Activated naive CD8-positive, alpha-beta T cell treated with anti-CD3 and anti-CD28 coated beads, Interleukin-2, amount 10 ng/mL, durations not matched to agents 7 days and 5 days (primary cell): ENCODE measurements at regions not wholly inside any gene's neighbourhood (a gene's known extent, or its start where the extent isn't known, plus 50 kb on each side); places are given as distances from the start of the nearest gene placed in this dataset.
"Not testable (repeated sequence)": the region's sequence is repeated elsewhere in the genome, so short reads cannot be mapped to it uniquely, and the experiment has no call there.

Experiments used
- ATAC-seq: fragments of 150-1000 bp; cut with Tn5 transposase; one replicate; pipeline ENCODE4 v1.10.0; 2021; ENCODE audit warnings: low read depth, moderate library complexity
- POLR2A ChIA-PET: fragments of 350-600 bp; sonication (Branson Sonifier 250); formaldehyde crosslinking; loops from one replicate; lab custom pipeline; 2021; ENCODE audit warnings: antibody characterized with exemption; lab: Charles Lee
- DNase-seq: peaks from one replicate; pipeline ENCODE4 v3.0.0; 2021
- H3K27ac Mint-ChIP-seq: one replicate; pipeline ENCODE4 v1.8.0; 2022; ENCODE audit warnings: mild to moderate bottlenecking, mixed read lengths
- H3K27me3 Mint-ChIP-seq: one replicate; pipeline ENCODE4 v1.8.0; 2022; ENCODE audit warnings: mild to moderate bottlenecking, moderate library complexity, mixed read lengths
- H3K36me3 Mint-ChIP-seq: one replicate; pipeline ENCODE4 v1.8.0; 2021; ENCODE audit warnings: mild to moderate bottlenecking, mixed read lengths
- H3K4me1 Mint-ChIP-seq: one replicate; pipeline ENCODE4 v1.8.0; 2021; ENCODE audit warnings: mixed read lengths
- H3K4me3 Mint-ChIP-seq: one replicate; pipeline ENCODE4 v1.8.0; 2022; ENCODE audit warnings: mild to moderate bottlenecking, moderate library complexity, mixed read lengths
- H3K9me3 Mint-ChIP-seq: one replicate; pipeline ENCODE4 v1.8.0; 2021; ENCODE audit warnings: mixed read lengths

GRCh38 chr2:216768908-216769411, 73.6 kb upstream of the IGFBP5 start:
- Mint-ChIP-seq H3K4me3 (no peak overlapping the region), H3K27ac (no peak overlapping the region), H3K27me3 (peaks cover 29% of the 10 kb centered on the region), H3K9me3 (peaks cover 2% of the 10 kb centered on the region), H3K36me3 (no peaks in the 10 kb centered on the region), H3K4me1 (peaks cover 6% of the 10 kb centered on the region)
- no peak for ATAC-seq
- POLR2A ChIA-PET, result no interaction called here
- DNase-seq, result no peak

- H3K9me3 Mint-ChIP-seq, result no peaks in the 10 kb centered on the region
- ATAC-seq, result no peak
Observed at GRCh38 chr2:216765761-216766262, 70.5 kb upstream of the IGFBP5 start.

GRCh38 chr2:216763396-216763795, 68.0 kb upstream of the IGFBP5 start:
- H3K27me3 Mint-ChIP-seq, result peaks cover 23% of the 10 kb centered on the region
- H3K4me3 Mint-ChIP-seq, result no peak overlapping the region
- H3K36me3 Mint-ChIP-seq, result no peaks in the 10 kb centered on the region
- H3K9me3 Mint-ChIP-seq, result no peaks in the 10 kb centered on the region
- ATAC-seq (no peak), DNase-seq (no peak)
- peaks cover 3% of the 10 kb centered on the region for H3K4me1 Mint-ChIP-seq
- no peak overlapping the region for H3K27ac Mint-ChIP-seq
- POLR2A ChIA-PET, result no interaction called here

More at GRCh38 chr2:216765761-216766262, 70.5 kb upstream of the IGFBP5 start:
- Mint-ChIP-seq H3K36me3 (no peaks in the 10 kb centered on the region), H3K27me3 (peaks cover 21% of the 10 kb centered on the region), H3K27ac (no peak overlapping the region), H3K4me3 (no peak overlapping the region), H3K4me1 (peaks cover 3% of the 10 kb centered on the region)
- POLR2A ChIA-PET, result interaction anchor here (0.5 kb wide), 1 partner anchor 114 kb away, joined by 3 read pairs; no protein-coding TSS in a partner anchor
- DNase-seq, result no peak

GRCh38 chr2:216761809-216762208, 66.5 kb upstream of the IGFBP5 start:
- Mint-ChIP-seq H3K4me1 (peaks cover 3% of the 10 kb centered on the region), H3K27me3 (peaks cover 17% of the 10 kb centered on the region)

GRCh38 chr2:216761133-216761532, 65.8 kb upstream of the IGFBP5 start:
- Mint-ChIP-seq H3K27ac (no peak overlapping the region), H3K4me3 (no peak overlapping the region), H3K4me1 (peaks cover 3% of the 10 kb centered on the region), H3K27me3 (peaks cover 17% of the 10 kb centered on the region), H3K9me3 (no peaks in the 10 kb centered on the region), H3K36me3 (no peaks in the 10 kb centered on the region)
- ATAC-seq (no peak), DNase-seq (no peak)
- POLR2A ChIA-PET, result no interaction called here

More at GRCh38 chr2:216761809-216762208, 66.5 kb upstream of the IGFBP5 start:
- ATAC-seq (no peak), DNase-seq (no peak)
- Mint-ChIP-seq H3K27ac (no peak overlapping the region), H3K9me3 (no peaks in the 10 kb centered on the region), H3K36me3 (no peaks in the 10 kb centered on the region), H3K4me3 (no peak overlapping the region)
- POLR2A ChIA-PET, result no interaction called here

GRCh38 chr2:216758256-216759155, 63.2 kb upstream of the IGFBP5 start:
- H3K9me3 Mint-ChIP-seq, result no peaks in the 10 kb centered on the region
- H3K27me3 Mint-ChIP-seq, result peaks cover 8% of the 10 kb centered on the region

GRCh38 chr2:216757532-216757931, 62.2 kb upstream of the IGFBP5 start:
- no peak for DNase-seq
- ATAC-seq, result no peak
- Mint-ChIP-seq H3K27me3 (peaks cover 8% of the 10 kb centered on the region), H3K27ac (no peak overlapping the region), H3K4me1 (no peaks in the 10 kb centered on the region), H3K36me3 (no peaks in the 10 kb centered on the region), H3K9me3 (no peaks in the 10 kb centered on the region), H3K4me3 (no peak overlapping the region)
- POLR2A ChIA-PET, result no interaction called here

More at GRCh38 chr2:216758256-216759155, 63.2 kb upstream of the IGFBP5 start:
- Mint-ChIP-seq H3K4me1 (no peaks in the 10 kb centered on the region), H3K27ac (no peak overlapping the region), H3K36me3 (no peaks in the 10 kb centered on the region), H3K4me3 (no peak overlapping the region)
- POLR2A ChIA-PET, result no interaction called here
- DNase-seq (no peak), ATAC-seq (no peak)

GRCh38 chr2:216756435-216756834, 61.1 kb upstream of the IGFBP5 start:
- no peak overlapping the region for H3K27ac Mint-ChIP-seq
- H3K36me3 Mint-ChIP-seq, result no peaks in the 10 kb centered on the region
- no peaks in the 10 kb centered on the region for H3K9me3 Mint-ChIP-seq
- H3K27me3 Mint-ChIP-seq, result peaks cover 16% of the 10 kb centered on the region
- no peak for ATAC-seq
- no peak for DNase-seq
- no peak overlapping the region for H3K4me3 Mint-ChIP-seq
- POLR2A ChIA-PET, result no interaction called here
- H3K4me1 Mint-ChIP-seq, result no peaks in the 10 kb centered on the region

GRCh38 chr2:216754812-216755211, 59.5 kb upstream of the IGFBP5 start:
- peaks cover 31% of the 10 kb centered on the region for H3K27me3 Mint-ChIP-seq
- H3K4me3 Mint-ChIP-seq, result no peak overlapping the region
- DNase-seq (no peak), ATAC-seq (no peak)
- no peaks in the 10 kb centered on the region for H3K36me3 Mint-ChIP-seq
- H3K4me1 Mint-ChIP-seq, result no peaks in the 10 kb centered on the region
- no peak overlapping the region for H3K27ac Mint-ChIP-seq
- POLR2A ChIA-PET, result no interaction called here
- no peaks in the 10 kb centered on the region for H3K9me3 Mint-ChIP-seq

GRCh38 chr2:216754336-216754735, 59.0 kb upstream of the IGFBP5 start:
- H3K4me1 Mint-ChIP-seq, result no peaks in the 10 kb centered on the region
- no peaks in the 10 kb centered on the region for H3K36me3 Mint-ChIP-seq
- no peaks in the 10 kb centered on the region for H3K9me3 Mint-ChIP-seq
- DNase-seq (no peak), ATAC-seq (no peak)
- peaks cover 36% of the 10 kb centered on the region for H3K27me3 Mint-ChIP-seq
- H3K27ac Mint-ChIP-seq, result no peak overlapping the region
- no peak overlapping the region for H3K4me3 Mint-ChIP-seq
- POLR2A ChIA-PET, result no interaction called here

GRCh38 chr2:216752855-216753505, 57.6 kb upstream of the IGFBP5 start:
- no peak overlapping the region for H3K4me3 Mint-ChIP-seq
- no peaks in the 10 kb centered on the region for H3K9me3 Mint-ChIP-seq
- H3K27me3 Mint-ChIP-seq, result peaks cover 40% of the 10 kb centered on the region
- H3K27ac Mint-ChIP-seq, result no peak overlapping the region
- POLR2A ChIA-PET, result no interaction called here
- DNase-seq (no peak), ATAC-seq (no peak)
- no peaks in the 10 kb centered on the region for H3K36me3 Mint-ChIP-seq
- no peaks in the 10 kb centered on the region for H3K4me1 Mint-ChIP-seq

- DNase-seq, ATAC-seq: not testable (repeated sequence)
- peaks cover 44% of the 10 kb centered on the region for H3K27me3 Mint-ChIP-seq
Observed at GRCh38 chr2:216750750-216751149, 55.4 kb upstream of the IGFBP5 start.

GRCh38 chr2:216746268-216746667, 50.9 kb upstream of the IGFBP5 start:
- H3K4me1 Mint-ChIP-seq, H3K4me3 Mint-ChIP-seq, DNase-seq, H3K9me3 Mint-ChIP-seq, H3K27ac Mint-ChIP-seq, POLR2A ChIA-PET, ATAC-seq, H3K36me3 Mint-ChIP-seq: not testable (repeated sequence)
- H3K27me3 Mint-ChIP-seq, result peaks cover 41% of the 10 kb centered on the region

More at GRCh38 chr2:216750750-216751149, 55.4 kb upstream of the IGFBP5 start:
- H3K9me3 Mint-ChIP-seq, H3K27ac Mint-ChIP-seq, H3K4me3 Mint-ChIP-seq, POLR2A ChIA-PET, H3K4me1 Mint-ChIP-seq, H3K36me3 Mint-ChIP-seq: not testable (repeated sequence)
